HL-60 (cell line): ENCODE measurements at regions not wholly inside any gene's neighbourhood (a gene's known extent, or its start where the extent isn't known, plus 50 kb on each side); places are given as distances from the start of the nearest gene placed in this dataset.

Experiments
- CTCF ChIP-seq: IDR thresholded peaks from one replicate; pipeline ENCODE4 v1.5.1; 2011; ENCODE audit warnings: low read length, control low read depth, inconsistent platforms; ENCODE audit not compliant: insufficient read depth
- POLR2AphosphoS5 ChIP-seq: IDR thresholded peaks from 2 replicates; pipeline ENCODE4 v1.6.1; 2012; ENCODE audit warnings: low read depth
- REST ChIP-seq: IDR thresholded peaks from 2 replicates; pipeline ENCODE4 v1.6.1; 2012; ENCODE audit warnings: low read depth; ENCODE audit not compliant: insufficient replicate concordance

GRCh38 chr2:16138811-16139662 lies 198.7 kb downstream of the MYCN start:
- no peak for TF ChIP-seq CTCF
- no peak for TF ChIP-seq REST
- no peak for TF ChIP-seq POLR2AphosphoS5
